ENCODE measurements at regions not wholly inside any gene's neighbourhood (a gene's known extent, or its start where the extent isn't known, plus 50 kb on each side); places are given as distances from the start of the nearest gene placed in this dataset.
A peak's percentile ranks its signal among the peaks of the same experiment; 100 is the strongest.

GRCh38 chr5:110250755-110251154, 475.7 kb downstream of the TMEM232 start:
- peaks cover 54% of the 10 kb centered on the region for H3K4me1 ChIP-seq
- Mint-ChIP-seq H3K27me3 (ENCODE audit: insufficient read depth, low read depth) (no peaks in the 10 kb centered on the region), H3K4me1 (peaks cover 31% of the 10 kb centered on the region), H3K27ac (peak overlapping the region; percentile 94), H3K4me3 (no peak overlapping the region), H3K36me3 (no peaks in the 10 kb centered on the region), H3K9me3 (no peaks in the 10 kb centered on the region)
- DNase-seq (ENCODE audit: low spot score), result no peak
- no peaks in the 10 kb centered on the region for H3K36me3 ChIP-seq
- H3K4me2 ChIP-seq, result no peak overlapping the region
- no peak overlapping the region for H3K4me3 ChIP-seq
- peaks cover 26% of the 10 kb centered on the region for H3K79me2 ChIP-seq (ENCODE audit: low read depth)
- no peak overlapping the region for H3K9ac ChIP-seq
- TF ChIP-seq CTCF (IDR thresholded peaks at IDR 0.05) (no peak), EZH2phosphoT487 (IDR thresholded peaks at IDR 0.05) (no peak), EZH2 (IDR thresholded peaks at IDR 0.05) (no peak)
- H4K20me1 ChIP-seq (ENCODE audit: low read depth), result no peaks in the 10 kb centered on the region
- H3F3A ChIP-seq (ENCODE audit: low read depth), result peaks cover 23% of the 10 kb centered on the region
- H3K9me3 ChIP-seq (ENCODE audit: low read depth), result no peaks in the 10 kb centered on the region
- no peaks in the 10 kb centered on the region for H3K27me3 ChIP-seq
- no peak overlapping the region for H2AFZ ChIP-seq (replicated peaks)
- H3K27ac ChIP-seq, result no peak overlapping the region

- Histone ChIP-seq H3K4me3 (no peak overlapping the region), H3K79me2 (ENCODE audit: low read depth) (peaks cover 26% of the 10 kb centered on the region), H2AFZ (replicated peaks) (peak overlapping the region; percentile 46), H3K4me1 (peaks cover 58% of the 10 kb centered on the region), H3K9ac (no peak overlapping the region), H3K27ac (no peak overlapping the region), H4K20me1 (ENCODE audit: low read depth) (no peaks in the 10 kb centered on the region), H3K27me3 (no peaks in the 10 kb centered on the region), H3F3A (ENCODE audit: low read depth) (peaks cover 27% of the 10 kb centered on the region), H3K4me2 (no peak overlapping the region), H3K9me3 (ENCODE audit: low read depth) (no peaks in the 10 kb centered on the region), H3K36me3 (no peaks in the 10 kb centered on the region)
- H3K27me3 Mint-ChIP-seq (ENCODE audit: insufficient read depth, low read depth), result no peaks in the 10 kb centered on the region
- H3K9me3 Mint-ChIP-seq, result no peaks in the 10 kb centered on the region
- no peak for DNase-seq (ENCODE audit: low spot score)
- H3K36me3 Mint-ChIP-seq, result no peaks in the 10 kb centered on the region
- H3K4me1 Mint-ChIP-seq, result peaks cover 37% of the 10 kb centered on the region
- TF ChIP-seq EZH2 (IDR thresholded peaks at IDR 0.05), result no peak
- no peak for TF ChIP-seq CTCF (IDR thresholded peaks at IDR 0.05)
- no peak for TF ChIP-seq EZH2phosphoT487 (IDR thresholded peaks at IDR 0.05)
- no peak overlapping the region for H3K27ac Mint-ChIP-seq
- no peak overlapping the region for H3K4me3 Mint-ChIP-seq
Observed at GRCh38 chr5:110251366-110251765, 475.1 kb downstream of the TMEM232 start.

GRCh38 chr5:110255194-110255593, 471.3 kb downstream of the TMEM232 start:
- peak; percentile 32 for DNase-seq (ENCODE audit: low spot score)
- Histone ChIP-seq H3K4me3 (peak overlapping the region; percentile 24), H3K79me2 (ENCODE audit: low read depth) (peaks cover 29% of the 10 kb centered on the region), H2AFZ (replicated peaks) (no peak overlapping the region), H3K4me1 (peaks cover 95% of the 10 kb centered on the region), H3K4me2 (peak overlapping the region; percentile 71), H3K36me3 (no peaks in the 10 kb centered on the region), H4K20me1 (ENCODE audit: low read depth) (no peaks in the 10 kb centered on the region), H3K27me3 (no peaks in the 10 kb centered on the region), H3K27ac (peak overlapping the region; percentile 87), H3K9me3 (ENCODE audit: low read depth) (no peaks in the 10 kb centered on the region), H3K9ac (no peak overlapping the region), H3F3A (ENCODE audit: low read depth) (peaks cover 62% of the 10 kb centered on the region)
- Mint-ChIP-seq H3K9me3 (no peaks in the 10 kb centered on the region), H3K4me3 (peak overlapping the region; percentile 67), H3K27me3 (ENCODE audit: insufficient read depth, low read depth) (no peaks in the 10 kb centered on the region), H3K27ac (peak overlapping the region; percentile 34), H3K4me1 (peaks cover 68% of the 10 kb centered on the region), H3K36me3 (no peaks in the 10 kb centered on the region)
- no peak for TF ChIP-seq EZH2 (IDR thresholded peaks at IDR 0.05)
- no peak for TF ChIP-seq EZH2phosphoT487 (IDR thresholded peaks at IDR 0.05)
- TF ChIP-seq CTCF (IDR thresholded peaks at IDR 0.05), result no peak

Data from neural progenitor cell (in vitro differentiated cells).